Activated CD4-positive, alpha-beta T cell treated with anti-CD3 and anti-CD28 coated beads, Interleukin-2, amount 50 U/mL, for 1 hour (primary cell): ENCODE measurements at regions not wholly inside any gene's neighbourhood (a gene's known extent, or its start where the extent isn't known, plus 50 kb on each side); places are given as distances from the start of the nearest gene placed in this dataset.

ENCODE experiments used
- DNase-seq: peaks from one replicate; pipeline ENCODE4 v3.0.0-alpha.2; 2020

DNA sequence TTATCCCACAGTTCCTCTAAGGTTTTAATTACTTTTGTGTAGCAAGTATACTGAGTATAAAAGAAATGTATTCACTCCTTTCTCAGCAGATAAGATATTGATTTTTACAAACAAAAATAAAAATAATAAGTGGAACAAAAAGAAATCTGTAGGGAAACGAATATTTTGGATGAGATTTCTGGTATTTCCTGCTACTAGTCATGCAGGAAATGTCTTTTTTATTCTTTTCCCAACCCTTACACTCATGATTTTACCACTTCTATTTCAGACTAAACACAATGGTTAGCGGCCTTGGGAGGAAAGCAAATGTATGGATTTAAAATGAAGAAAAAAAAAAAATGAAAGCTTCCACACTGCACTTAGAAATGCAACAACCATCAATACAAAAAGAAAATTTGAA, 580.5 kb upstream of the MARCKS start:
- DNase-seq: no peak

DNA sequence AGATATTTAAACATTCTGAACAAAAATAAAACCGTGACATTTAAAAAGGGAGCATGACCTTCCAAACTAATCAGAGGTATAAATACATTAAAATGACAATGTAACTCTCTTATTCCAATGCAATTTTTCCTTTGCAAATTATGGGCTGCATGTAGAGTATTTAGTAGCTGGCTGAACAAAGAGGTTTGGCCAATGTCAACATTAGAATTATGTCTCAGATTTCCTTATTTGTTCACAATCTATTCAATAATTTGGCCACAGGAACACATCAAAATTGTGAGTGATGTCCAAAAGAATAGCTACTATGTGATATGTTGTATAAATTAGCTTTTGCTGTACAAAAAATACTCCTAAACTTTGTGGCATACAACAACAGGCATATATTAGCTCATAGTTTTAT, 580.0 kb upstream of the MARCKS start:
- no peak for DNase-seq

DNA sequence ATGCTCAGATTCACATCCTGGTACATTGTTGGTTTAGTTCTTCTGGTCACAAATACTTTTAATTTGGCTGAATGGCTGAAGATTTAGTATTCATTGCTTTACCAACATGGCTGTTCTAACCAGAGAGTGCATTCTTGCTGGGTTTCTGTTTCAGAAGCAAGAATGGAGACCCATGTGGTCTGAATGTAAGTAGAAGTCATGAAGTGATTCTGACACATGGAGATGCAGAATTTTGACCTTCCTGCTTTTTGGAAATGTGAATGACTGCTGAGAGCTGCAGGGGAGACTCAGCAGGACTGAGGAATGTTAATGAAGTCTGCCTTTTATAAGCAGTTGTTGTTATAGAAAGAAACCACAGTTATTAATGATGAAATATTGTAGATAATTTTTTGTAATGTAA, 576.1 kb upstream of the MARCKS start:
- no peak for DNase-seq

DNA sequence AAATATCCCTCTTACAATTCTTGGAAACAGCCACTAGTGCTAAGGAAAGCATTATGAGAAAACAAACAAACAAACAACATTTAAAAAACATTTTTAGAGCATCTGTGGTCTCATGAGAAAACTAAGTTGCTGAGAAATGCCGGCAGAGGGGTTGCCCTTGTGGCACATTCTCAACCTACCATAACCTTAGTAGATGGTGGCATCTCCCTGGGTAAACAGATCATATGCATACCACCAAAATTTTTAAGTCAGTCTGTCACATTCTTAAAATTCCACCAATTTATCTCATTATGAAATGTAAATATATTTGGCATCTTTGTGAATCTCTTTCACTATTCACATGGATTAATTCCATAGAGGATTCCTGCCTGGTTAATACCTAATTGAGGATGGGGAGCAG, 575.7 kb upstream of the MARCKS start:
- DNase-seq: no peak

DNA sequence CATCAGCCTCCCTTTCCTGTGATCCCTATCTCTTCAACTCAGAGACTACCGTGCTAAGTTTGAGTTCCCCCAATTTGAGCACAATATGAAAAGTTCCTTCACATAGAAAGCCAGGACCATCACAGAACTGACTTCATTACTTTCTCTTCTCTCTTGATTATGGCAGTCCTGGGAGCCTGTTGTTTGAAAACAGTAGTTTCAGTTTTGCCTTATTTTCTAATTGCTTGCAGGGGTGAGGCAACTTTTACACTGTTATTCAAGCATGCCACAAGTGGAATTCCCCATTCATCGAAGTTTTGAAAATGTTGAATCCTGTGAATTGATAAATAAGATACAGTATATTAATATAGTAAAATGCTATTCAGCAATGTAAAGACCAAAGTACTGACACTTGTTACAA, 569.7 kb upstream of the MARCKS start:
- no peak for DNase-seq

DNA sequence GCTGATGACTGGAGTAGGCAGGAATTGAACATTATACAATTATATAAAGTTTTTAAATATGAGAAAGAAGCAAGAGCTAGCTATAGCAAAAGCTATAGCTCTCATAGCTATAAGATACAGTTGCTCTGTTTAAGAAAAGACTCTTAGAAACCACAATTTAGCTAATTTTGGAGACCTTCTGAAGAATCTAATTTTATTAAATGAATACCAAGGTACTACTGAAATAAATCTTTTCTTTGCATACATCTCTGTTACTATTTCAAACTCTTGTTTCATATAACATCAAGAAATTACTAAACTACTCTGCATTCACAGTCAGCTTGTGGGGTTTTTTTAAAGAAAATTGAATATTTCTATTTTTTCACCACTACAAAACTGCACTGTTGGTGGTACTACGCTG, 568.7 kb upstream of the MARCKS start:
- no peak for DNase-seq

DNA sequence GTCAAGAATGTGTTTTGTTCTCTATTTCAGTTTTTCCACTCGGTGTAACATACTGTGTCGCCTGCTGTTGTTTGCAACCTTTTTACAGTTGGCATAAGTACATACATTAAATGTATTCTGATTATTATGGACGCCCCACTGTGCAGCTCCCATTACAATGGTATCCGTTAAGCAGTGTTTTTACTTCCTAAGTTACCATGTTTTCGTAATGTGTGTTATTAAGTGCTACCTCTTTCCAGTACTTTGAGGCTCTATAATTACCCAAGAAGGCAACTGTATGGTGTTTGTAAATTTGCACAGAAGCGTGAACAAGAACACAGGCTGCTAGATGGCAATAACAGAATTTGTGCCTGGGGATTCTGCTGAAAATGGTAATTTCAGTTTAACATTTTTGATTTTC, 568.0 kb upstream of the MARCKS start:
- DNase-seq: no peak

DNA sequence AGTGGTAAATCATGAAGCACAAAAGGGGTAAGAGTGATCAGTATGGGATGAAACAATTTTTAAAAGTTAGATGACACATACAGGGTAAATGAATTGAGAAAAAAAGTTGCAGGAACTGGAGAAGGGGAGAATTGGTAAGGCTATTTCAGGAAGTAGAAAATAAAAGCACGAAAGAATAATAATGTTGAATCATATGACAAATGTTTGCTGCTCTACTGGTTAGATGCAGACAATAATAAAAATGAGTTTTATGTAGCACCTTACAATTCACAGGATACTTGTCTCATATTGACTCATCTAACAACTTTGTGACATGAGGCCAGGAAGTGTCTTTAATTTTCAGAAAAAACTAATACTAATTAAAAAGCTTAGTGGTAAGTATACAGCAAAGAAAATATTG, 566.5 kb upstream of the MARCKS start:
- DNase-seq: no peak

DNA sequence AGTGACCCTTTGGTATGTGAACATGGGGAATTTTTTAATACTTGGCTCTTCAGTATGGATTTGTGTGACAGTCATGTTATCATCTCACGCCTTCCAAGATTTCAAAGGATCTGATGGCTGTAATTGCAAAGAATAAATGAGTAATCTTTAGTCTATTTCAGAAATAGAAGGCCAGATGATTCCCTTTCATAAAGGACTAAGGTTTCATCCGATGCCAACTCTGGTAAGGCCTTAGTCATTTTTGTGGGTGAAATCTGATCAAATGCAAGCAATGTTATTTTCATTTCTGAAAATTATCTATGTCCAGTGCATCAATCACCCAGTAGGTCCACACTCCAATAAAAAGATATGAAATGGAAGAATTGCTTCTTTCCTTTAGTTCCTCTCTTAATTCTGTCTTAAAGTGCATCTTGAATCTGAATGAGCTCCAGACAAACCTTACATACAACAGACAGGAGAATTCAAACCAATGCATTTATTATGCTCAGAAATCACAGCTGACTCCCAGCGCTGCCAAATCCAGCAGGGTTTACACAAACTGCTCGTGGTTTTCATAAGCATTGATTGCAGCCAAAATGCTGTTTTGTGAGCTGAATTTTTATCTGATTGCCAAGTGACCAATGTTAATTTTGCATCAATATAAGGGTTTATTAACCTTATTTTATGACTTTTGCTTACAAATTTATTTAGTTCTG, 565.2 kb upstream of the MARCKS start:
- no peak for DNase-seq

DNA sequence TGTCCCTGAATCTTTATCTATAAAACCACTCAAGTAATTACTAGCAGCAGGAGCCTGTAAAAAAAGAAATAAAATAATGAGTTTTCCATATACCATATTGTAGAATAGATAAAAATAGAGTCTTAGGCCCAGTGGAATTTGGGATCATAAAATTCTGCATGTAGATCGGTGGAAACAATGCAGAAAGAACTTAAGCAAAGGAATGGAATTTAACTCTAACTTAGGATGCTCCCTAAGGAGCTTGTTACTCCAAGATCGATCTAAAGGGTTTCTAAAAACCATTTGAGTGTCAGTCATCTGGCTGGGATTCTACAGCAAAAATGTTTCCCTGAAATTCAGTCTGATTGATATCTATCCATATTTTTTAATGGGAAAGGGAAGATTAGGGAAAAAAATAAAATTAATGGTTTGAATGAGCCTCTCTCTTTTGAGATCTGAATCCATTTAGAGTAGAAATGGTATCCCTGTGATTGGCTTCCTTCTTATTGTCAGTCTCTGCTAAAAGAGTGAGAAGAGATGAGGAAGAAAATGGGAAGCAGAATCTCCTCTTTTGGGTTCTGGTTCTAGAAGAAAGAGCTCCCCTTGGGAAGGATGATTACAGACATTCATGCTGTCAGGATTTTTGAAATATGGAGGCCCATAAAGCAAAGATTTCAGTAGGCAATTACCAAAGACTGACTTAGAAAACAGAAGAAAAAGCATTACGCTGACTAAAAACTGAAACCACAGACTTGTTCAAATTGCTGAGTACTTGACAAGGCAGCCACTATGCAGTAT, 564.3 kb upstream of the MARCKS start:
- DNase-seq: no peak

DNA sequence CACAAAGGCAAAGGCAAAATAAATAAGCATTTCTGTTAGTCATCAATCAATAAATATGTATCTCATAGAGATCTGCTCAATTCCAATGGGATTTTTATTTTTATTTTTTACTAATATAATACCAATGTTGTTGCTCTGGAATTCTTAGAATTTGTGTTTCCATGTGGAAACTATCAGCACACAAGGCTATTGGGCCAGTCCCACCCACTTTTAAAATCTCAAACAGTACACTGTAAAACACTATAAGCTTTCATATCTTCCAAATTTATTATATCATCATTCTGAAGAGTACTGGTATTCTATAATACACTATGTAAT, 563.8 kb upstream of the MARCKS start:
- no peak for DNase-seq

DNA sequence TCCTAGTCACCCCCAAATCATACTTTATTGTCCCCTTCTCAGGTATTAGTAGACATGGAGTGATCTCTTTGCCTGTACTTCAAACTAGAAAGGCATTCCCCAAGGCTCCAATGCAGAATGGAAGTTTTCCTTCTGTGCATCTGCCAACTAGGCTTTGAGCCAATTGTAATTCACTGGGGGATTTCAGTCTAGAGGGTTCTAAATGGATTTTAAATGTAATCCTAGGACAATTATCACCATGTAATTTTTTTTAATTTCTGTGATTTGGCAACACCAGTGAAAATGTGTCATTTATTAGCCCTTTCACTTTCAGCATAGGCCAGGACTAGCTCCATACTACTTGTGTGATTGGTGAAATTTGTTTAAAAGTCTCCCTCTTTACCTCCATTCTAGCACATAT, 557.6 kb upstream of the MARCKS start:
- no peak for DNase-seq

DNA sequence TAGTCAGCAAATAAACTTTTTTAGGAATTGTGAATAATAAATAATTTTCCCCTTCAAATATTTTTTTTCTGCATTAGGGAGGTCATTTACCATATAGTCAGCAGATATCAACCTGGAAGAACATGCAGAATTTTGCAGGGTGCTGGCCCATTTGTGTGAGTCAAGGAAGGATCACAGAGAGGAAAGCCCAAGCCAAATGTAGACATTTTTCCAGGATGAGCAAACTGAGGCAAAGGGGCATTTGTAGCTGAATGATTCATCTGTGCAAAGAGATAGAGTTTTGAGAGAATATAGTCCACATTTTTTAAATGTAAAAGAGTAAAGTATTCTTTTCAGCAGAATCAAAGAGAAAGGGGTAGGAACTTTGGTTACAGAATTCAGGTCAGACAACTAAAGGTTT, 555.5 kb upstream of the MARCKS start:
- no peak for DNase-seq

DNA sequence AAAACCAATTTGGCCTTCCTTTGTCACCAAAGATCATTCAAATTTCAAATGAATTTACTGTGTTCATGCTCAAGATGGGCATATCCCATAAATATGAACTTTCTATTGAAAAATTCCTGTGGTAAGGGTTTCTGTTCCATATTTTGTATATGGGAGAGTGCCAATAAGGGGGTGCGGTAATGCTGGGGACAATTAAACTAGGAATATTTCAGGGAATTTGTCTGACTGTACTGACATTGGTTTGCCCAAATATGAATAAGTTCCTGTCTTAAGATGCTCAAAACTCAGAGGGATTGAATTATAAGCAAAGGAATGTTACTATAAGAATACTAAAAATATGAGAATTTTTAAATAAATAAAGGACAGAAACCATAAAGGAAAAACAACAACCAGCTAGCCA, 553.0 kb upstream of the MARCKS start:
- DNase-seq: no peak

DNA sequence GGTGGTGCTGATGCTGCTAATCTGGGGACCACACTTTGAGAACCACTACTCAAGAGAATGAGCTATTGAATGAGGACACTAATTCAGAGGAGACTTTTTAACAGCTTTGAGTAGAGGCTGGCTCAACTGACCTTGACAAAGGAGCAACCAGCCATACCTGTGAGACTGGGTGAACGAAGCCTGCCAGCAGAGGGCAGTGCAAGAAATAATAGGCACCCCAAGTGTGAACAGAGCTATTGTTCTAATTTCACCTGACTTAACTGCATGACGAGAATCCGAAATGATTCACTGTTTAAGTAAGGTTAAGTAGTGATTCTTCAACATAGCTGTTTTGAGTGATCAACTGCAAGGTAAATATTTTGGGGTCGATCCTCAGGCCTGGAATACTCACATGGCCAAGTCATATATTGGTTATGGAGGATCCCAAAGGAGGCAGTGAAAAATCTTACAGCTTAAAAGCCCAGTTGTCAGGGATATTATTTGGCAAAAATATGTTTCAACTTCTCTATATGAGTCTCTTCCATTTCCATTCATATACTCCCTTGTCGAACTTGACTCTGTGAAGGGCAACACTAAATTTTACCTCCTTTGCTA, 550.5 kb upstream of the MARCKS start:
- DNase-seq: peak; percentile 18

DNA sequence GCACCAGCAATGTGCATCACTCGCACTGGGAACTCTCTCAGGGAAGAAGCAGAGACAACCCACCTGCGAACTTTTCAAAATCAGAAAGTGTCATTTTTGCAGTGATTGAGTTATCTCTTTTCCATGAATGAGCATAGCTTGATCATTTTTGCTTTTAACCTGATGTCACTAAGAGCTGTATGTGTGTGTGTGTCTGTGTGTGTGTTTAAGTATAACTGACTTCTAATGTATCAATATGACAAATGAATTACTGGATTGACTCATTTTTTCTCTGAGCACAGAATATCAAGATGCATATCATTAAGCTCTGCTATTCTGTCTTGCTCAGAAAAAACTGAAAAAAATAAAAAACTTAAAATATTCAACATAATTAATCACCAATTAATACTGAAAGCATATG, 548.9 kb upstream of the MARCKS start:
- no peak for DNase-seq

DNA sequence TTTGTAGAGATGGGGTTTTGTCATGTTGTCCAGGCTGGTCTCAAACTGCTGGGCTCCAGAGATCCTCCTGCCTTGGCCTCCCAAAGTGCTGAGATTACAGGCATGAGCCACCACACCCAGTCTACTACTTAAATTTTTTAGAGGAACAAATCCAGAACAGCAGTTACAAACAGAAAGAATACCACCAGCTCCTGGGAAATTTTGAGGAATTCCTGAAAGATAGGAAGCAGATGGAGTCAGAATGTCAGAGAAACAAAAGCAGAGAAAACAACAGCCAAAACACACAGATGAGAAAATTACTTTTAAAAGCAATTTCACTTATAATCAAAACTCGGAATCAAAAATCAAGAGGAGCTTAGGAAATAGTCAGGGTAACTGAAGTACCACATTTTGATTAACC, 543.3 kb upstream of the MARCKS start:
- DNase-seq: no peak

DNA sequence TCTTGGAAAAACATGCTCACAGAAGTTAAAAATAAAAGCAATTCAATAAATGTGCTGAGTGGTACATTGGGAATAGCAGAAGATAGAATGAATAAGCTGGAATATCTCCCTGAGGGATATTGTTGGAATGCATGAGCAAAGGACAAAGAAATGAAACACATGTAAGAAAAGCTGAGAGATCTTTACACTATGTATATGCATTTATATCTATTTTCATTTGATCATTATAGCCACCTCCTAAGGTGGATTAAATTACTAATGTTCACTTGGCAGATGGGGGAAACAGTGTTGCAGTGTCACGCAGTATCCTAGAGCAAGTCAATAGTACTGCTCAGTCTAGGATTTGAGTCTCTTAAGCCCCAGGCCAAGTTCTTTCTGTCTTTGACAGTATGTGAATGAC, 542.0 kb upstream of the MARCKS start:
- no peak for DNase-seq

DNA sequence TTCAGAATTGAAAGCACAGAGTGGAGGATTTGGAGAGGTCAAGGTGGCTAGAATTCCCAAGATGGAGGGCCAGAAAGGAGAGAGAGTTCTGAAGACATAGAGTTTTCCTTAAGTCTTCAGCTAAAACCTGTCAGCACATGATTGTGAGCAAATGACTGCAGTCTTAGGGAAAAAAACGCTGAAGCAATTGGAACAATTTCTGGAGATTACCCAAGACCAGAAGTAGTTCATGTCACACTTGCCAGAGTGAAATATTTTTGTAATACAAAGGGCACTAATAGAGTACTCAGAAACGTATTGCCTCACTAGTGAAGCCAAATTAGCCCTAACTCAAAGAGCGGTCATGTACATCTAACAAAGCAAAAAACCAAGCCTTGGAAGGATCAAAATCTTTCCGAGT, 541.3 kb upstream of the MARCKS start:
- DNase-seq: no peak

DNA sequence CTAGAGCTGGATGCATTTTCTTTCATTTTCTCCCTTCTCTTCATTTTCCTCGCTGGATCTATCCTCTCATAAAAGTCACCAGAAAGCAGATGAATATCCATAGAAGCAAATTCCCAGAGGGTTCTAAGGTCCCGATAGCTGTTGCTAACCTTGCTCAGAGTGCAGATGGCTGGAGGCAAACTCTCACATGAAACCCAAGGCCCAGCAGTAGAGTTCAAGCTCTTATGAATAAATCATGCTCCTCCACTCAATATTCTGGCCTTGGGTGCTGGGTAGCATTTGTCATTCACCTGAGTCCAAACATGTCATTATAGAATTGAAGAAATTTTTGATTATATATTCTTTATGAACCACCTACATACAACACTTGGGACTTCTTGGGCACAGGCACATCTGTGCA, 539.7 kb upstream of the MARCKS start:
- DNase-seq: no peak

DNA sequence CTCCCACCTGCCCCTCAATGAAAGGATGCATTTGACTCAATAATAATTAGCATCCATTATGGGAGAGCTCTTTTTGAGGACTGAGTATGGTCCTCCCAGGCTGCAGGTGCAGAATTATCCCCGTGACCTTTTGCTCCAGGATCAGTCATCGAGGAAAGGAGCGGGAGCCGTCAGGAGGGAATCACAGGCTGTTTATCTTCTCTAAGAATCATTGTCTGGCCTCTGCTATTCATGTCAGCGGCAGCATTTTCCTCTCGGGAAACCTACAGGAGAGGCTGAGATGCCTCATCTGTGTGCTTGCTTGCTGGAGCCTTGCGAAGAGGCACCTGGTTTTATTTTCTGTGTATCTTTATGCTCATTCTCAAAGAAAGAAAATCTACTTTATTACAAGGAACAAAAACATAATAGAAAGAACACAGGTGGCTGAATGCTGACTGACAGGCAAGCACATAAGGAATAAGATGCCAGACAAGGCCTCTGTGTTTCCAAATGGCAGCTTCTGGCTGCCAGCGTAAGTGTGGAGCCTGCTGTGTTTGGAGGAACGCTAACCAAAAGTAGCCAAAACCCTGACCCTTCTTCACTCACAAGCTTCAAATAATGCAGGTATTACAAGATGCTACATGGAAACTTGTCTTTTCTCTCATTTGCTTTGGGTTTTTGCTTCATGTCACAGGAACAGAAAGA, 539.1 kb upstream of the MARCKS start:
- DNase-seq: no peak

DNA sequence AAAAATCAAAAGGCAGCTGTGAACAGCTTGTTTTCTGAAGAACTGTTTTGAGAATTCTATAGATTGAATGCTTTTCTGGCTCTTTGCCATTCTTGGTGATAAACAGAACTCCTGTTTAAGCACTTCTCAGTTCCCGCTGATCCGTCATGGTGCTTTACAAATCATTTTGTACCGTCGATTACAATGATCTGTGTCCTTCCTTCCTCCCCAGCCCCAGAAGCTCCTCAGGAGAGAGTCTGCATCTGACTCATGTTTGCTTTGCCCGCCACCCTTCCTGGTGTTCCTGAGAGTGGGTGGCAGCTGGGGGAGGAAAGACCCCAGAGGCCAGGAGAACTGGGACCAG, 538.6 kb upstream of the MARCKS start:
- no peak for DNase-seq

DNA sequence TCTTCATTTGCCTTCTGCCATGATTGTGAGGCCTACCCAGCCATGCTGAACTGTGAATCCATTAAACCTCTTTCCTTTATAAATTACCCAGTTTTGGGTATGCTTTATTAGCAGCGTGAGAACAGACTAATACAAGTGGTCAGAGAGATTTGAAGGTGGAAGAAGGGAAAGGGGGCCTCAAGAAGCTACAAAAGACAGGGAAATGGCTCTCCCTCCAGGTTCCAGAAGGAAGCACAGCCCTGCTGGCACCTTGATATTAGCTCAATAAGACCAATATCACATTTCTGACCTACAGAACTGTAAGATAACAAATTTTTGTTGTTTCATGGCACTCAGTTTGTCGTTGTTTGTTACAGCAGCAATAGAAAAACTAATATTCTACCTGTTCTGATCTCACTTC, 536.5 kb upstream of the MARCKS start:
- DNase-seq: no peak

DNA sequence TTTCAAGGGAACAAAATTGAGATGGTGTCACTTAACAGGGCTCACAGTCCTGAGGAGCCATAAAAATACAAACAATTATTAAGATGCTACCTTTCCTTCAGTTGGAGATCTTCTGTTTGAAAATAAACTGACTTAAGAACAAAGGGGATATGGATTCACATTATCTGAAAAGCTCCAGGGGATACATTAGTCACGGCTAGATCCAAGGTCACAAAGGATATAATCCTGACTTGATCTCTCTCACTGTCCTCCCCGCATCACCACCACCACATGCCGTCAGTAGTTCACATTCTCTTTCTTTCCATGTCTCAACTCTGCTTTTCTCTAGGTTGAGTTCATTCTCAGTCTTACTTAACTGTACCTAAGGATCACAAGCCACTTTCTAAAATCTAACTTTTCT, 530.4 kb upstream of the MARCKS start:
- DNase-seq: no peak
